GM10266 (cell line): ENCODE measurements at regions not wholly inside any gene's neighbourhood (a gene's known extent, or its start where the extent isn't known, plus 50 kb on each side); places are given as distances from the start of the nearest gene placed in this dataset.
"Not testable (repeated sequence)": the region's sequence is repeated elsewhere in the genome, so short reads cannot be mapped to it uniquely, and the experiment has no call there.

Source experiments
- DNase-seq: peaks from one replicate; pipeline ENCODE4 v3.0.0; 2012; ENCODE audit errors: extremely low spot score
- CTCF ChIP-seq: IDR thresholded peaks from 2 replicates; pipeline ENCODE4 v1.5.1; 2012; ENCODE audit warnings: mild to moderate bottlenecking, low read depth; ENCODE audit not compliant: control insufficient read depth, insufficient read depth; ENCODE audit errors: missing control alignments

- DNase-seq = no peak
- TF ChIP-seq CTCF = no peak
Measured at GRCh38 chr6:149236589-149236988, 80.9 kb upstream of the TAB2 start.

GRCh38 chr6:149237464-149237863 is 80.0 kb upstream of the TAB2 start:
- no peak for TF ChIP-seq CTCF

GRCh38 chr6:149239573-149240209 is 77.8 kb upstream of the TAB2 start:
- no peak for TF ChIP-seq CTCF
- DNase-seq = no peak

More at GRCh38 chr6:149237464-149237863, 80.0 kb upstream of the TAB2 start:
- DNase-seq = no peak

- no peak for DNase-seq
- no peak for TF ChIP-seq CTCF
Measured at GRCh38 chr6:149242883-149243282, 74.6 kb upstream of the TAB2 start.

GRCh38 chr6:149244105-149244504 is 73.4 kb upstream of the TAB2 start:
- no peak for DNase-seq
- no peak for TF ChIP-seq CTCF

GRCh38 chr6:149246691-149247384 is 70.7 kb upstream of the TAB2 start:
- peak; percentile 50 for DNase-seq
- TF ChIP-seq CTCF = no peak

- TF ChIP-seq CTCF = no peak
- no peak for DNase-seq
Measured at GRCh38 chr6:149247385-149247763, 70.1 kb upstream of the TAB2 start.

GRCh38 chr6:149248263-149248662 is 69.2 kb upstream of the TAB2 start:
- DNase-seq = not testable (repeated sequence)
